Natural killer cell (primary cell): ENCODE measurements at regions not wholly inside any gene's neighbourhood (a gene's known extent, or its start where the extent isn't known, plus 50 kb on each side); places are given as distances from the start of the nearest gene placed in this dataset.

Source experiments
- ATAC-seq, 3 donors: fragments of 150-1000 bp in 2 of 3; fragments of 200-7000 bp in 1 of 3; cut with Tn5 transposase; 1 replicate in 1 of 3; 2 replicates in 2 of 3; pipeline ENCODE4 v1.10.0; 2021; ENCODE audit warnings: mild to moderate bottlenecking in 2 of 3, moderate library complexity in 2 of 3
- DNase-seq, 2 donors: peaks; one replicate each; pipeline versions ENCODE4 v3.0.0 to v3.0.0-alpha.2; 2013 to 2021; ENCODE audit warnings: mixed read lengths in 1 of 2
- H3K27ac ChIP-seq: one replicate; pipeline ENCODE4 v1.5.1; 2013; ENCODE audit warnings: mild to moderate bottlenecking, low read length
- H3K27me3 ChIP-seq: one replicate; pipeline ENCODE4 v1.6.1; 2013; ENCODE audit warnings: low read length; ENCODE audit not compliant: control insufficient read depth, insufficient read depth
- H3K36me3 ChIP-seq: one replicate; pipeline ENCODE4 v1.6.1; 2013; ENCODE audit warnings: low read length; ENCODE audit not compliant: control insufficient read depth, insufficient read depth
- H3K4me1 ChIP-seq: one replicate; pipeline ENCODE4 v1.6.1; 2013; ENCODE audit warnings: low read length; ENCODE audit not compliant: control insufficient read depth, insufficient read depth
- H3K4me3 ChIP-seq: one replicate; pipeline ENCODE4 v1.5.1; 2013; ENCODE audit warnings: low read length
- H3K9me3 ChIP-seq: one replicate; pipeline ENCODE4 v1.6.1; 2013; ENCODE audit warnings: low read length; ENCODE audit not compliant: control insufficient read depth, insufficient read depth
- H3K27ac Mint-ChIP-seq, 2 donors: one replicate each; pipeline ENCODE4 v1.8.0; 2022; ENCODE audit warnings: mild to moderate bottlenecking in 2 of 2, mixed read lengths in 2 of 2, moderate library complexity in 1 of 2
- H3K27me3 Mint-ChIP-seq, 2 donors: one replicate each; pipeline ENCODE4 v1.8.0; 2022; ENCODE audit warnings: low read depth in 2 of 2, mixed read lengths in 2 of 2
- H3K36me3 Mint-ChIP-seq: one replicate; pipeline ENCODE4 v1.8.0; 2022; ENCODE audit warnings: mixed read lengths
- H3K4me1 Mint-ChIP-seq, 2 donors: one replicate each; pipeline ENCODE4 v1.8.0; 2022; ENCODE audit warnings: mixed read lengths in 2 of 2
- H3K4me3 Mint-ChIP-seq: one replicate; pipeline ENCODE4 v1.8.0; 2022; ENCODE audit warnings: mild to moderate bottlenecking, moderate library complexity, mixed read lengths
- H3K9me3 Mint-ChIP-seq, 2 donors: one replicate each; pipeline ENCODE4 v1.8.0; 2022; ENCODE audit warnings: mixed read lengths in 2 of 2
- CTCF ChIP-seq: fragments of 200-600 bp; IDR thresholded peaks from one replicate; pipeline ENCODE4 v1.8.0; 2022; ENCODE audit warnings: antibody characterized with exemption
- WGBS: methylation state at CpG from one replicate; pipeline ENCODE4 v1.1.7; 2013; ENCODE audit warnings: missing lambda C conversion rate; ENCODE audit not compliant: insufficient coverage; 5-methylcytosine and 5-hydroxymethylcytosine counted together
- intact Hi-C: fragments of 100-400 bp; cut with micrococcal nuclease; formaldehyde crosslinking; loops from one replicate; pipeline ENCODE4 v1.14.2; 2022

GRCh38 chr13:79645569-79645968, 164.6 kb downstream of the NDFIP2 start:
- 45% methylated on average over 2 of the region's 3 CpGs for WGBS
- Histone ChIP-seq H3K4me3 (no peak overlapping the region), H3K27me3 (no peaks in the 10 kb centered on the region), H3K9me3 (no peaks in the 10 kb centered on the region), H3K4me1 (no peaks in the 10 kb centered on the region), H3K27ac (no peak overlapping the region), H3K36me3 (no peaks in the 10 kb centered on the region)
- intact Hi-C loops = no loop called here
- ATAC-seq (no peak), DNase-seq (no peak)
- no peak for TF ChIP-seq CTCF
- no peaks in the 10 kb centered on the region for H3K36me3 Mint-ChIP-seq
- H3K4me3 Mint-ChIP-seq = no peak overlapping the region
- H3K27me3 Mint-ChIP-seq = peaks cover 0 to 3% of the 10 kb centered on the region in 2 donors
- no peaks in the 10 kb centered on the region for H3K9me3 Mint-ChIP-seq
- no peaks in the 10 kb centered on the region for H3K4me1 Mint-ChIP-seq
- H3K27ac Mint-ChIP-seq = no peak overlapping the region

GRCh38 chr13:79642596-79642995, 161.6 kb downstream of the NDFIP2 start:
- TF ChIP-seq CTCF = no peak
- Mint-ChIP-seq H3K4me1 (no peaks in the 10 kb centered on the region), H3K4me3 (no peak overlapping the region), H3K36me3 (no peaks in the 10 kb centered on the region), H3K9me3 (no peaks in the 10 kb centered on the region), H3K27ac (no peak overlapping the region), H3K27me3 (peaks cover 3 to 8% of the 10 kb centered on the region in 2 donors)
- Histone ChIP-seq H3K4me1 (no peaks in the 10 kb centered on the region), H3K4me3 (no peak overlapping the region), H3K36me3 (no peaks in the 10 kb centered on the region), H3K9me3 (no peaks in the 10 kb centered on the region), H3K27ac (no peak overlapping the region), H3K27me3 (no peaks in the 10 kb centered on the region)
- no peak for ATAC-seq
- WGBS = 80% methylated on average over 3 of the region's 3 CpGs
- DNase-seq = no peak
- intact Hi-C loops = no loop called here

GRCh38 chr13:79637133-79637763, 156.3 kb downstream of the NDFIP2 start:
- Mint-ChIP-seq H3K4me3 (no peak overlapping the region), H3K9me3 (peaks cover 0 to 5% of the 10 kb centered on the region in 2 donors), H3K27me3 (peaks cover under 1 to 16% of the 10 kb centered on the region in 2 donors), H3K36me3 (no peaks in the 10 kb centered on the region), H3K27ac (no peak overlapping the region), H3K4me1 (no peaks in the 10 kb centered on the region)
- DNase-seq (no peak), ATAC-seq (no peak)
- 74% methylated on average over 3 of the region's 5 CpGs for WGBS
- Histone ChIP-seq H3K4me1 (no peaks in the 10 kb centered on the region), H3K9me3 (no peaks in the 10 kb centered on the region), H3K4me3 (no peak overlapping the region), H3K36me3 (no peaks in the 10 kb centered on the region), H3K27ac (no peak overlapping the region), H3K27me3 (no peaks in the 10 kb centered on the region)
- intact Hi-C loops = no loop called here
- no peak for TF ChIP-seq CTCF

GRCh38 chr13:79631051-79631659, 150.2 kb downstream of the NDFIP2 start:
- 85% methylated on average over 2 of the region's 3 CpGs for WGBS
- Histone ChIP-seq H3K4me3 (no peak overlapping the region), H3K9me3 (no peaks in the 10 kb centered on the region), H3K27ac (no peak overlapping the region), H3K4me1 (no peaks in the 10 kb centered on the region), H3K36me3 (no peaks in the 10 kb centered on the region), H3K27me3 (no peaks in the 10 kb centered on the region)
- intact Hi-C loops = no loop called here
- H3K9me3 Mint-ChIP-seq = peaks cover 0 to 5% of the 10 kb centered on the region in 2 donors
- H3K27me3 Mint-ChIP-seq = peaks cover 5 to 8% of the 10 kb centered on the region in 2 donors
- no peaks in the 10 kb centered on the region for H3K4me1 Mint-ChIP-seq
- ATAC-seq (no peak), DNase-seq (no peak)
- no peak overlapping the region for H3K4me3 Mint-ChIP-seq
- no peak overlapping the region for H3K27ac Mint-ChIP-seq
- no peaks in the 10 kb centered on the region for H3K36me3 Mint-ChIP-seq
- TF ChIP-seq CTCF = no peak
